SJSA1 (cell line): ENCODE measurements at regions not wholly inside any gene's neighbourhood (a gene's known extent, or its start where the extent isn't known, plus 50 kb on each side); places are given as distances from the start of the nearest gene placed in this dataset.
A peak's percentile ranks its signal among the peaks of the same experiment; 100 is the strongest.

ENCODE experiments used
- DNase-seq, 2 experiments: peaks; one replicate each; pipeline ENCODE4 v3.0.0-alpha.2; 2015 to 2020; ENCODE audit warnings: low spot score in 2 of 2, low read depth in 1 of 2
- H3K27ac ChIP-seq: fragments of 250-450 bp; sonication (Bioruptor Pico); 2 replicates; pipeline ENCODE4 v1.5.1; 2020; ENCODE audit warnings: mild to moderate bottlenecking, moderate library complexity
- H3K27me3 ChIP-seq: fragments of 250-450 bp; sonication (Bioruptor Pico); replicated peaks from 2 replicates; pipeline ENCODE4 v1.5.1; 2020; ENCODE audit warnings: mild to moderate bottlenecking, moderate library complexity
- H3K36me3 ChIP-seq: fragments of 250-450 bp; sonication (Bioruptor Pico); 2 replicates; pipeline ENCODE4 v1.5.1; 2020; ENCODE audit warnings: mild to moderate bottlenecking
- H3K4me1 ChIP-seq: fragments of 250-450 bp; sonication (Bioruptor Pico); replicated peaks from 2 replicates; pipeline ENCODE4 v1.6.1; 2021; ENCODE audit warnings: mild to moderate bottlenecking
- H3K4me3 ChIP-seq: fragments of 250-450 bp; sonication (Bioruptor Pico); 2 replicates; pipeline ENCODE4 v1.5.1; 2020; ENCODE audit warnings: mild to moderate bottlenecking
- H3K9me3 ChIP-seq: fragments of 250-450 bp; sonication (Bioruptor Pico); replicated peaks from 2 replicates; pipeline ENCODE4 v1.5.1; 2020; ENCODE audit warnings: mild to moderate bottlenecking

- no peaks in the 10 kb centered on the region for H3K36me3 ChIP-seq
- H3K27me3 ChIP-seq = no peaks in the 10 kb centered on the region
- DNase-seq = no peak
- H3K27ac ChIP-seq = no peak overlapping the region
- no peaks in the 10 kb centered on the region for H3K9me3 ChIP-seq
- no peak overlapping the region for H3K4me3 ChIP-seq
- H3K4me1 ChIP-seq = peaks cover 16% of the 10 kb centered on the region
Observed at GRCh38 chr2:160721089-160722040, 227.8 kb upstream of the RBMS1 start.

GRCh38 chr2:160726046-160726445, 232.4 kb upstream of the RBMS1 start:
- no peak for DNase-seq
- H3K4me3 ChIP-seq = no peak overlapping the region

GRCh38 chr2:160730296-160730995, 236.8 kb upstream of the RBMS1 start:
- Histone ChIP-seq H3K9me3 (no peaks in the 10 kb centered on the region), H3K27me3 (no peaks in the 10 kb centered on the region), H3K4me3 (no peak overlapping the region), H3K36me3 (no peaks in the 10 kb centered on the region), H3K4me1 (peaks cover 27% of the 10 kb centered on the region), H3K27ac (peak overlapping the region; percentile 37)
- DNase-seq = peak in 1 of 2 experiments; percentile 64

More at GRCh38 chr2:160726046-160726445, 232.4 kb upstream of the RBMS1 start:
- Histone ChIP-seq H3K4me1 (peaks cover 11% of the 10 kb centered on the region), H3K36me3 (no peaks in the 10 kb centered on the region), H3K27me3 (no peaks in the 10 kb centered on the region), H3K9me3 (no peaks in the 10 kb centered on the region), H3K27ac (no peak overlapping the region)

GRCh38 chr2:160731415-160731814, 237.8 kb upstream of the RBMS1 start:
- Histone ChIP-seq H3K9me3 (no peaks in the 10 kb centered on the region), H3K4me1 (peaks cover 37% of the 10 kb centered on the region), H3K36me3 (no peaks in the 10 kb centered on the region), H3K27ac (peak overlapping the region; percentile 37; the same call in 1 of the 2 replicates), H3K27me3 (no peaks in the 10 kb centered on the region), H3K4me3 (no peak overlapping the region)
- no peak for DNase-seq

- no peak overlapping the region for H3K27ac ChIP-seq
- H3K9me3 ChIP-seq = no peaks in the 10 kb centered on the region
- peaks cover 41% of the 10 kb centered on the region for H3K4me1 ChIP-seq
- H3K4me3 ChIP-seq = no peak overlapping the region
- no peak for DNase-seq
- H3K27me3 ChIP-seq = no peaks in the 10 kb centered on the region
- H3K36me3 ChIP-seq = no peaks in the 10 kb centered on the region
Observed at GRCh38 chr2:160731856-160732255, 238.2 kb upstream of the RBMS1 start.

GRCh38 chr2:160735696-160736095, 242.1 kb upstream of the RBMS1 start:
- no peaks in the 10 kb centered on the region for H3K36me3 ChIP-seq
- peak overlapping the region; percentile 82 for H3K27ac ChIP-seq
- H3K4me3 ChIP-seq = no peak overlapping the region
- H3K4me1 ChIP-seq = peaks cover 43% of the 10 kb centered on the region
- H3K27me3 ChIP-seq = no peaks in the 10 kb centered on the region
- DNase-seq = peak in 1 of 2 experiments; percentile 81
- no peaks in the 10 kb centered on the region for H3K9me3 ChIP-seq

GRCh38 chr2:160736148-160737028, 242.8 kb upstream of the RBMS1 start:
- no peaks in the 10 kb centered on the region for H3K27me3 ChIP-seq
- no peak overlapping the region for H3K4me3 ChIP-seq
- peak; percentile 49 to 79 for DNase-seq
- peak overlapping the region; percentile 82 for H3K27ac ChIP-seq
- H3K9me3 ChIP-seq = no peaks in the 10 kb centered on the region
- H3K4me1 ChIP-seq = peaks cover 38% of the 10 kb centered on the region
- H3K36me3 ChIP-seq = no peaks in the 10 kb centered on the region

GRCh38 chr2:160737247-160737646, 243.6 kb upstream of the RBMS1 start:
- peak in 1 of 2 experiments; percentile 35 for DNase-seq
- H3K27me3 ChIP-seq = no peaks in the 10 kb centered on the region
- no peaks in the 10 kb centered on the region for H3K36me3 ChIP-seq
- H3K4me3 ChIP-seq = no peak overlapping the region
- peaks cover 45% of the 10 kb centered on the region for H3K4me1 ChIP-seq
- H3K27ac ChIP-seq = peak overlapping the region; percentile 82
- no peaks in the 10 kb centered on the region for H3K9me3 ChIP-seq

GRCh38 chr2:160741271-160741670, 247.7 kb upstream of the RBMS1 start:
- Histone ChIP-seq H3K9me3 (no peaks in the 10 kb centered on the region), H3K36me3 (no peaks in the 10 kb centered on the region), H3K4me1 (peaks cover 32% of the 10 kb centered on the region), H3K4me3 (no peak overlapping the region), H3K27me3 (no peaks in the 10 kb centered on the region), H3K27ac (no peak overlapping the region)
- no peak for DNase-seq

- no peak for DNase-seq
- H3K4me3 ChIP-seq = no peak overlapping the region
- H3K27ac ChIP-seq = no peak overlapping the region
- H3K27me3 ChIP-seq = no peaks in the 10 kb centered on the region
- H3K9me3 ChIP-seq = no peaks in the 10 kb centered on the region
- peaks cover 26% of the 10 kb centered on the region for H3K4me1 ChIP-seq
- no peaks in the 10 kb centered on the region for H3K36me3 ChIP-seq
Observed at GRCh38 chr2:160741815-160742214, 248.2 kb upstream of the RBMS1 start.

- no peaks in the 10 kb centered on the region for H3K9me3 ChIP-seq
- peak in 1 of 2 experiments; percentile 13 for DNase-seq
- H3K4me3 ChIP-seq = no peak overlapping the region
- H3K4me1 ChIP-seq = peaks cover 23% of the 10 kb centered on the region
- no peaks in the 10 kb centered on the region for H3K27me3 ChIP-seq
- H3K36me3 ChIP-seq = no peaks in the 10 kb centered on the region
- H3K27ac ChIP-seq = no peak overlapping the region
Observed at GRCh38 chr2:160742667-160743066, 249.1 kb upstream of the RBMS1 start.

GRCh38 chr2:160747501-160748170, 254.0 kb upstream of the RBMS1 start:
- peak; percentile 61 to 79 for DNase-seq
- Histone ChIP-seq H3K4me1 (peaks cover 34% of the 10 kb centered on the region), H3K27me3 (no peaks in the 10 kb centered on the region), H3K4me3 (no peak overlapping the region), H3K36me3 (no peaks in the 10 kb centered on the region), H3K9me3 (no peaks in the 10 kb centered on the region), H3K27ac (peak overlapping the region; percentile 68)

- Histone ChIP-seq H3K4me1 (peaks cover 36% of the 10 kb centered on the region), H3K4me3 (no peak overlapping the region), H3K27me3 (no peaks in the 10 kb centered on the region), H3K27ac (no peak overlapping the region), H3K36me3 (no peaks in the 10 kb centered on the region), H3K9me3 (no peaks in the 10 kb centered on the region)
- DNase-seq = no peak
Observed at GRCh38 chr2:160751021-160751420, 257.4 kb upstream of the RBMS1 start.
